T-helper 1 cell treated with Interleukin-12 subunit alpha and Interleukin-12 subunit beta and Interleukin-4 antibody, amounts not matched to agents 30 μg/mL and 1 μg/mL, for 36 hours (primary cell): ENCODE measurements at regions not wholly inside any gene's neighbourhood (a gene's known extent, or its start where the extent isn't known, plus 50 kb on each side); places are given as distances from the start of the nearest gene placed in this dataset.

Experiments
- H3K27ac Mint-ChIP-seq: one replicate; pipeline ENCODE4 v1.8.0; 2021; ENCODE audit warnings: mild to moderate bottlenecking, mixed read lengths
- H3K27me3 Mint-ChIP-seq: one replicate; pipeline ENCODE4 v1.8.0; 2021; ENCODE audit warnings: low read depth, mixed read lengths
- H3K36me3 Mint-ChIP-seq: one replicate; pipeline ENCODE4 v1.8.0; 2021; ENCODE audit warnings: low read depth, mixed read lengths
- H3K4me1 Mint-ChIP-seq: one replicate; pipeline ENCODE4 v1.8.0; 2021; ENCODE audit warnings: low read depth, mixed read lengths
- H3K4me3 Mint-ChIP-seq: one replicate; pipeline ENCODE4 v1.8.0; 2021; ENCODE audit warnings: mild to moderate bottlenecking, moderate library complexity, mixed read lengths
- H3K9me3 Mint-ChIP-seq: one replicate; pipeline ENCODE4 v1.8.0; 2021; ENCODE audit warnings: mixed read lengths

- Mint-ChIP-seq H3K9me3 (no peaks in the 10 kb centered on the region), H3K27ac (no peak overlapping the region), H3K4me1 (no peaks in the 10 kb centered on the region), H3K4me3 (no peak overlapping the region), H3K36me3 (no peaks in the 10 kb centered on the region), H3K27me3 (no peaks in the 10 kb centered on the region)
Observed at GRCh38 chr7:156088115-156088514, 275.9 kb upstream of the SHH start.

GRCh38 chr7:156082048-156083040 lies 270.1 kb upstream of the SHH start:
- Mint-ChIP-seq H3K27ac (no peak overlapping the region), H3K4me3 (no peak overlapping the region), H3K36me3 (no peaks in the 10 kb centered on the region), H3K4me1 (no peaks in the 10 kb centered on the region), H3K27me3 (no peaks in the 10 kb centered on the region), H3K9me3 (no peaks in the 10 kb centered on the region)

GRCh38 chr7:156080596-156080995 lies 268.3 kb upstream of the SHH start:
- Mint-ChIP-seq H3K36me3 (no peaks in the 10 kb centered on the region), H3K9me3 (no peaks in the 10 kb centered on the region), H3K27ac (no peak overlapping the region), H3K4me1 (no peaks in the 10 kb centered on the region), H3K4me3 (no peak overlapping the region), H3K27me3 (no peaks in the 10 kb centered on the region)

GRCh38 chr7:156080046-156080445 lies 267.8 kb upstream of the SHH start:
- Mint-ChIP-seq H3K27me3 (no peaks in the 10 kb centered on the region), H3K4me3 (no peak overlapping the region), H3K4me1 (no peaks in the 10 kb centered on the region), H3K9me3 (no peaks in the 10 kb centered on the region), H3K36me3 (no peaks in the 10 kb centered on the region), H3K27ac (no peak overlapping the region)

GRCh38 chr7:156079156-156079555 lies 266.9 kb upstream of the SHH start:
- Mint-ChIP-seq H3K4me1 (no peaks in the 10 kb centered on the region), H3K27me3 (no peaks in the 10 kb centered on the region), H3K9me3 (no peaks in the 10 kb centered on the region), H3K4me3 (no peak overlapping the region), H3K36me3 (no peaks in the 10 kb centered on the region), H3K27ac (no peak overlapping the region)

GRCh38 chr7:156074982-156075615 lies 262.8 kb upstream of the SHH start:
- no peaks in the 10 kb centered on the region for H3K4me1 Mint-ChIP-seq
- no peak overlapping the region for H3K27ac Mint-ChIP-seq
- H3K9me3 Mint-ChIP-seq: no peaks in the 10 kb centered on the region

GRCh38 chr7:156074084-156074483 lies 261.8 kb upstream of the SHH start:
- no peaks in the 10 kb centered on the region for H3K9me3 Mint-ChIP-seq
- H3K4me3 Mint-ChIP-seq: no peak overlapping the region
- no peaks in the 10 kb centered on the region for H3K36me3 Mint-ChIP-seq
- no peaks in the 10 kb centered on the region for H3K27me3 Mint-ChIP-seq
- no peaks in the 10 kb centered on the region for H3K4me1 Mint-ChIP-seq
- no peak overlapping the region for H3K27ac Mint-ChIP-seq

More at GRCh38 chr7:156074982-156075615, 262.8 kb upstream of the SHH start:
- Mint-ChIP-seq H3K27me3 (no peaks in the 10 kb centered on the region), H3K36me3 (no peaks in the 10 kb centered on the region), H3K4me3 (no peak overlapping the region)

GRCh38 chr7:156073366-156074052 lies 261.2 kb upstream of the SHH start:
- H3K4me1 Mint-ChIP-seq: no peaks in the 10 kb centered on the region
- H3K4me3 Mint-ChIP-seq: no peak overlapping the region
- H3K36me3 Mint-ChIP-seq: no peaks in the 10 kb centered on the region
- no peaks in the 10 kb centered on the region for H3K9me3 Mint-ChIP-seq
- H3K27me3 Mint-ChIP-seq: no peaks in the 10 kb centered on the region
- no peak overlapping the region for H3K27ac Mint-ChIP-seq

- Mint-ChIP-seq H3K4me1 (no peaks in the 10 kb centered on the region), H3K4me3 (no peak overlapping the region), H3K27ac (no peak overlapping the region), H3K9me3 (no peaks in the 10 kb centered on the region), H3K27me3 (no peaks in the 10 kb centered on the region), H3K36me3 (no peaks in the 10 kb centered on the region)
Observed at GRCh38 chr7:156071612-156072011, 259.3 kb upstream of the SHH start.

- Mint-ChIP-seq H3K27ac (no peak overlapping the region), H3K4me1 (no peaks in the 10 kb centered on the region), H3K27me3 (no peaks in the 10 kb centered on the region), H3K36me3 (no peaks in the 10 kb centered on the region), H3K4me3 (no peak overlapping the region), H3K9me3 (no peaks in the 10 kb centered on the region)
Observed at GRCh38 chr7:156069891-156070290, 257.6 kb upstream of the SHH start.

- no peak overlapping the region for H3K4me3 Mint-ChIP-seq
- peaks cover 3% of the 10 kb centered on the region for H3K9me3 Mint-ChIP-seq
- no peaks in the 10 kb centered on the region for H3K27me3 Mint-ChIP-seq
- no peaks in the 10 kb centered on the region for H3K4me1 Mint-ChIP-seq
- no peaks in the 10 kb centered on the region for H3K36me3 Mint-ChIP-seq
- H3K27ac Mint-ChIP-seq: no peak overlapping the region
Observed at GRCh38 chr7:156067156-156067555, 254.9 kb upstream of the SHH start.

GRCh38 chr7:156065400-156065799 lies 253.1 kb upstream of the SHH start:
- H3K4me3 Mint-ChIP-seq: no peak overlapping the region
- H3K27ac Mint-ChIP-seq: no peak overlapping the region
- no peaks in the 10 kb centered on the region for H3K4me1 Mint-ChIP-seq
- H3K27me3 Mint-ChIP-seq: no peaks in the 10 kb centered on the region
- H3K9me3 Mint-ChIP-seq: peaks cover 14% of the 10 kb centered on the region
- H3K36me3 Mint-ChIP-seq: no peaks in the 10 kb centered on the region

- no peak overlapping the region for H3K27ac Mint-ChIP-seq
Observed at GRCh38 chr7:156064971-156065386, 252.7 kb upstream of the SHH start.

GRCh38 chr7:156063241-156063810 lies 251.1 kb upstream of the SHH start:
- H3K4me1 Mint-ChIP-seq: no peaks in the 10 kb centered on the region
- no peaks in the 10 kb centered on the region for H3K27me3 Mint-ChIP-seq
- no peak overlapping the region for H3K4me3 Mint-ChIP-seq
- H3K27ac Mint-ChIP-seq: no peak overlapping the region
- peaks cover 19% of the 10 kb centered on the region for H3K9me3 Mint-ChIP-seq
- no peaks in the 10 kb centered on the region for H3K36me3 Mint-ChIP-seq

More at GRCh38 chr7:156064971-156065386, 252.7 kb upstream of the SHH start:
- Mint-ChIP-seq H3K27me3 (no peaks in the 10 kb centered on the region), H3K4me3 (no peak overlapping the region), H3K9me3 (peaks cover 18% of the 10 kb centered on the region), H3K36me3 (no peaks in the 10 kb centered on the region), H3K4me1 (no peaks in the 10 kb centered on the region)
